Cardiac fibroblast (primary cell): ENCODE measurements at regions not wholly inside any gene's neighbourhood (a gene's known extent, or its start where the extent isn't known, plus 50 kb on each side); places are given as distances from the start of the nearest gene placed in this dataset.

Experiments
- DNase-seq, 2 donors: peaks; one replicate each; pipeline versions ENCODE4 v3.0.0 to v3.0.0-alpha.2; 2010; ENCODE audit warnings: low read depth in 2 of 2
- H3K4me3 ChIP-seq, 2 donors: replicated peaks in 1 of 2; 1 replicate in 1 of 2; 2 replicates in 1 of 2; pipeline ENCODE4 v1.5.1; 2011; ENCODE audit warnings: low read depth in 2 of 2, low read length in 2 of 2, mild to moderate bottlenecking in 2 of 2, moderate library complexity in 1 of 2
- TF ChIP-seq, protein P1 (sequence below): IDR thresholded peaks from one replicate; pipeline ENCODE4 v1.5.1; 2011; ENCODE audit warnings: low read depth, mild to moderate bottlenecking, low read length, inconsistent platforms

DNA sequence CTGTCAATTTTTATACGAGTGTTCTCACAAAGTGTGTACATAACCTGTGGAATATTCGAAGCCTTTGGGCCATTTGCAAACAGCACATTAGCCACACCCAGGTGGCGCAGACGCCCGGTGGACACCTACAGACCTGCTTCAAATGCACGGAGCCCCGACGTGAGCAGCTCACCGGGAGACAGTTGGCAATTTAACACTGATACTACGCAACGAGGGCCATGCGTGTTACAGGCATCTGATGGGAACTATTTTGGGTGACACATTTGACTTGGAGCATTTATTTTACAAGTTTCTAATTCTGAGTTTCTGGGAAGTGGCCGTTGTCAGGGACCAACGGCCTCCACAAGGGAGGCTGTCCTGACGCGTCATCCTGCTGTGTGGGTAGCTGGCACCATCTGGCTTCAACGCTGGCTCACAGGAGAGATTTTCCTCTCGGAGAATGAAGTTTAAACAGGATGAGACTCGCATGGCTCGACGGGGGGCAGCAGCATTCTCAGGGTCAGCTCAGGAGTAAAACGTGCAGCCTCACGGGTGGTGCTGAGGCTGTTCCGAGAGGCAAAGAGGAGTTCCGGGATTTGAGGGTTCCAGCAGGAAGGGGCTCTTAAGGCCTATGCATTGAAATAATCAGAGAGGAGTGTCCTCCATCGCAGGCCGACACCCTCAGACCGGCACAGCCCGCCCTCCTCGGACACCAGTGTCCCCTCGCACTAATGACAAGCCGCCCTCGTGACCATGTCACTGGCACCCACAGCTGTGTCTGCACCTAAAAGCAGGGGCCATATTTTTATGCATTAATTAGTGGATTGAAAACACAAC is 207.4 kb downstream of the DLL1 start:
- no peak overlapping the region for H3K4me3 ChIP-seq
- no peak for DNase-seq

DNA sequence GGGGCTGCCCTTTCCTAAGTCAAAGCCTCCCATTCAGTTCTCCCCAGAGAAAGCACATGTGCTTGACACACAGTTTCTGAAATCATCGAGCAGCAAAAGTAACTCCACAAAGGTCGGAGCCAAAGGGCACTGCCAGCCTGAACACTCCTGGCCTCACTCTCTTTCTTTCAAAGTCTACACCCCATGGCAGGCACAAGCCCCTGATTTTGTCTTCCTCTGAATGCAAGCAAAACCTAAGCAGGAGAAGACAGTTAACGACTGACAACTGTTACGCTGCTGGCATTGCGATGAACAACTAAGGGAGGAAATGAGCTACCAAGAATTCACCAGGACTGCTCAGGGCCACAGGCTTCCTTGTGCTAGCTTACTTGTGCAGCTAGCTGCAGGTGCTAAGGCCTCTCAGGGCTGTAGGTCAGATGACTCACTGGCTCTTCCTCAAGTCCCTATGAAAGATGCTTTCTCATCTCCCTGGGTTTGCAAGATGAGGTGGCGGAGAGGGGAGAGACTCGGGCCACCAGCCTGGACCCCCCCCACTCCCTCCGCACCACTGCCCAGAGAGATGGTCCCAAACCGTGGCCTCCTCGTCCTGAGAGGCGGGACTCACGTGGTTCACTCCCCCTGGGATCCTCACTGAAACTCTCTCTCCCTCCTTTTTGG is 208.2 kb downstream of the DLL1 start:
- H3K4me3 ChIP-seq: no peak overlapping the region
- TF ChIP-seq, protein P1, sequence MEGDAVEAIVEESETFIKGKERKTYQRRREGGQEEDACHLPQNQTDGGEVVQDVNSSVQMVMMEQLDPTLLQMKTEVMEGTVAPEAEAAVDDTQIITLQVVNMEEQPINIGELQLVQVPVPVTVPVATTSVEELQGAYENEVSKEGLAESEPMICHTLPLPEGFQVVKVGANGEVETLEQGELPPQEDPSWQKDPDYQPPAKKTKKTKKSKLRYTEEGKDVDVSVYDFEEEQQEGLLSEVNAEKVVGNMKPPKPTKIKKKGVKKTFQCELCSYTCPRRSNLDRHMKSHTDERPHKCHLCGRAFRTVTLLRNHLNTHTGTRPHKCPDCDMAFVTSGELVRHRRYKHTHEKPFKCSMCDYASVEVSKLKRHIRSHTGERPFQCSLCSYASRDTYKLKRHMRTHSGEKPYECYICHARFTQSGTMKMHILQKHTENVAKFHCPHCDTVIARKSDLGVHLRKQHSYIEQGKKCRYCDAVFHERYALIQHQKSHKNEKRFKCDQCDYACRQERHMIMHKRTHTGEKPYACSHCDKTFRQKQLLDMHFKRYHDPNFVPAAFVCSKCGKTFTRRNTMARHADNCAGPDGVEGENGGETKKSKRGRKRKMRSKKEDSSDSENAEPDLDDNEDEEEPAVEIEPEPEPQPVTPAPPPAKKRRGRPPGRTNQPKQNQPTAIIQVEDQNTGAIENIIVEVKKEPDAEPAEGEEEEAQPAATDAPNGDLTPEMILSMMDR: no peak
- no peak for DNase-seq

More for the DNA sequence above, 207.4 kb downstream of the DLL1 start:
- TF ChIP-seq, protein P1: no peak

DNA sequence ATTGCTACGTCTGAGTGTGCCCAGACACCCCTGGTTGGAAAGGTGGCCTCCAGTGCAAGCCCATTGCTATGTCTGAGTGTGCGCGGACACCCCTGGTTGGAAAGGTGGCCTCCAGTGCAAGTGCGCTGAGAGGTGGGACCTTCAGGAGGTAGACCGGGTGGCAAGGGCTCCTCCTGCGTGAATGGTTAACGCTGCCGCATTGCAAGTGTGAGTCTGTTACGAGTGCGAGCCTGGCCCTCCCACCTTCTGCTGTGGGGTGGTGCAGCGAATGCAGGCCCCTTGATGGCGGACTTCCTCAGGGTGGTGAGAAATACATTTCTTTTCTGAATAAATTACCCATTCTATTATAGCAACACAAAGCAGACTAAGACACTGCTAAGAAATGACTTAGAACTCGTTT is 208.8 kb downstream of the DLL1 start:
- no peak for DNase-seq
- TF ChIP-seq, protein P1: no peak
- H3K4me3 ChIP-seq: no peak overlapping the region

DNA sequence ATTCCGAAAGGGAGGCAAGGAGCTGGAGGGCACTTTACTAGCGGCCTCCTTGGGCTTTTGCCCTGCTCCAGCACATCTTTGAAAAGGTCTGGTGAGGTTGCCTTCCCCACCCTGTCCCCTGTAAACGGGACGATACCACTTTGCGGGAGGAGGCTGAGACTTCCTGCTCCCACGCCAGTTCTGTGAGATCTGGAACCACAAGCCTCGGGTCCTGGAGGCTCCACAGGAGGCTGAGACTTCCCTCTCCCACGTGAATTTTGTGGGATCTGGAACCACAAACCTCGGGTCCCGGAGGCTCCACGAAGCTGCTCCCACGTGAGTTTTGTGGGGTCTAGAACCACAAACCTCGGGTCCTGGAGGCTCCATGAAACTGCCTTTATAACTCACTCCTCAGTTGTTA is 209.3 kb downstream of the DLL1 start:
- no peak for DNase-seq
- TF ChIP-seq, protein P1: no peak
- no peak overlapping the region for H3K4me3 ChIP-seq

DNA sequence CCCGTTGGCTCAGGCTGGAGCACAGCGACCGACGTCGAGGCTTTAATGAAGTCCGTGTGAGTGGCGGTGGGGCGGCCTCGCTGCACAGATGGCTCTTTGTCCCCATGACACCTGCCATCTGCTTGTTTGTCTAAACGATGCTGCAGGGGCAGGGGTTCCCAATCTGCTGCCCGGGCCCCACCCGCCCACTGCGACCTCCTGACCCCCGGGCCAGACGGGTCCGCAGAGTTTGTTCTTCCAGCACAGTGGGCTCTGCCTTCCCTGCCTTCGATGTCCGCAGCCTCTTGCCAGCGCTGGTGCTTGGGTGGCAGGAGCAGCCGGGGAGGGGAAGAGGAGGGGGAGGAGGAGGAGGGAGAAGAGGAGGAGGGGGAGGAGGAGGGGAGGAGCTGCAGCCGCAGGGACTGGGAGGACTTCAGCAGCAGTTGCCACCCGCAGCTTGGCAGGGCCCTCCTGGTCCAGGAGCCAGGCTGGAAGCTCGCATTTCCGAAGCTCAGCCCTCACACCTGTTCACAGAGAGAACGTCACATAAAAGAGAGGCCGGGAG is 210.0 kb downstream of the DLL1 start:
- no peak overlapping the region for H3K4me3 ChIP-seq
- DNase-seq: no peak
- TF ChIP-seq, protein P1: no peak

DNA sequence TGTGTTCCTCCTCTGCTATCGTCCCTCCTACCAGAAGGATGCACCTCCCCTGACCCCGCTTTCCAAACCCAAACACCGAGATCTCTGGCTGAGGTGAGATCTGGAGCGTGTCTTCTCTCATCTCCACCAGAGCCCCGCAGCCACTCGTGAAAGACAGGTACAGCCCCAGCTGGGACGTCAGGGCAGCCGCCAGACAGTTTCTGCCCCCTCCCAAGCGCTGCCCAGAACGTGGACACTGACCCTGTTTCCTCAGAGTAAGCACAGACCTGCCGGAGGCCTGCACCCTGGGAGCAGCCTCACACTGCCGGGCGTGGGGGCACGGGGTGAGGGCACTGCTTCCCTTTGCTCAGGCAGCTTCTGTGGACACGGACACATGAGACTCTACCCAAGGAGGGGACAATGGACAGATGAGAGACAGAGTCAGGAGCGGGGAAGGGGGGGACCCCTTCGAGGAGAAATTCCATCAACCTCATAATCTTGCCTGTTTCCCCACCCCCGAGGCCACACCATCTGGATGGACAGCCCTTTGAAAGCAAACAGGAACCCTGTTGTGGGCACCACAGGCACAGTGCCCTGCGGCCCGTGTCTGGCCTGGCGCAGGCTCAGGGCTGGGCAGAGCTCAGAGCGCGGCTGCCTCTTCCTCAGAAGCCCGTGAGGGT is 210.6 kb downstream of the DLL1 start:
- DNase-seq: no peak
- TF ChIP-seq, protein P1: no peak
- no peak overlapping the region for H3K4me3 ChIP-seq
